ENCODE measurements at regions not wholly inside any gene's neighbourhood (a gene's known extent, or its start where the extent isn't known, plus 50 kb on each side); places are given as distances from the start of the nearest gene placed in this dataset.

DNA sequence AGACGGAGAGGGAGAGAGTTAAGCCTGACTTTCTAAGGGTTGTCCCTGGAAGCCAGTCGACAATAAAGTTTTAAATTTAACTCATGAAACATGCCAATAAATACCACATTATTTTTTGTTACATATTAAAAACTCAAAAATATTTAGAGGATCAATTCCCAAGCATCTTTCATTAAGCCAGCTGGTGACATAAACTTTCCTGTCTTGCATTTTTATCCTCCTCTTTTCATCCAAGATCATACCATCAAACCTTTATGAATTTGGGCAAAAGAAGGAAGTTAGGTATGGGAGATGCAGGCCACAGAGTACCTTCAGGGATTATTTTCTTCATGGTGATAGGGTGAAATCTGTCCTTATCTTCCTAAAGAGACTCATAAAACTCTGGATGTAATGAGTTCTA lies 178.3 kb upstream of the FBXL17 start:
- TF ChIP-seq CTCF (IDR thresholded peaks at IDR 0.05) (no peak), POLR2A (IDR thresholded peaks at IDR 0.05) (no peak)
